A673 (cell line): ENCODE measurements at regions not wholly inside any gene's neighbourhood (a gene's known extent, or its start where the extent isn't known, plus 50 kb on each side); places are given as distances from the start of the nearest gene placed in this dataset.
"Not testable (repeated sequence)": the region's sequence is repeated elsewhere in the genome, so short reads cannot be mapped to it uniquely, and the experiment has no call there.

Experiments
- BruUV-seq: library from RNA; stranded (reverse); fragments of 400-500 nt; replicated peaks from 2 replicates; lab custom pipeline; 2021; lab: Mats Ljungman, UMichigan
- CTCF ChIA-PET: fragments of 300-600 bp; sonication (Branson Sonifier 250); formaldehyde crosslinking; loops from one replicate; lab custom pipeline; 2022; ENCODE audit warnings: antibody characterized with exemption; lab: Charles Lee
- POLR2A ChIA-PET: fragments of 300-600 bp; sonication (Branson Sonifier 250); formaldehyde crosslinking; loops from one replicate; lab custom pipeline; 2022; ENCODE audit warnings: antibody characterized with exemption; ENCODE audit not compliant: low non-redundant PET; lab: Charles Lee
- DNase-seq: peaks from one replicate; pipeline ENCODE4 v3.0.0-alpha.2; 2015; ENCODE audit warnings: low spot score
- H3K27ac ChIP-seq: fragments of 200-600 bp; sonication (generic); 2 replicates; pipeline ENCODE4 v1.5.1; 2016; ENCODE audit warnings: mixed run types, low read depth, mild to moderate bottlenecking, mixed read lengths, antibody characterized with exemption, low read length; ENCODE audit not compliant: poor library complexity, severe bottlenecking
- H3K27me3 ChIP-seq: fragments of 200-600 bp; sonication (generic); replicated peaks from 2 replicates; pipeline ENCODE4 v1.6.1; 2017; ENCODE audit warnings: mixed run types, low read depth, mild to moderate bottlenecking, mixed read lengths, antibody characterized with exemption, low read length; ENCODE audit not compliant: insufficient read depth, poor library complexity
- H3K36me3 ChIP-seq: fragments of 200-600 bp; sonication (generic); 2 replicates; pipeline ENCODE4 v1.6.1; 2016; ENCODE audit warnings: mixed run types, mild to moderate bottlenecking, mixed read lengths, antibody characterized with exemption, low read length; ENCODE audit not compliant: insufficient read depth, poor library complexity, severe bottlenecking
- H3K4me1 ChIP-seq: fragments of 200-600 bp; sonication (generic); 2 replicates; pipeline ENCODE4 v1.6.1; 2017; ENCODE audit warnings: mixed run types, mild to moderate bottlenecking, mixed read lengths, antibody characterized with exemption, low read length; ENCODE audit not compliant: insufficient read depth, poor library complexity, severe bottlenecking
- H3K4me3 ChIP-seq: fragments of 200-600 bp; sonication (generic); 2 replicates; pipeline ENCODE4 v1.5.1; 2016; ENCODE audit warnings: low read depth, mixed run types, mild to moderate bottlenecking, mixed read lengths, low read length; ENCODE audit not compliant: poor library complexity, severe bottlenecking
- H3K9me3 ChIP-seq: fragments of 200-600 bp; sonication (generic); 2 replicates; pipeline ENCODE4 v1.6.1; 2016; ENCODE audit warnings: mixed run types, low read depth, mild to moderate bottlenecking, mixed read lengths, antibody characterized with exemption, low read length; ENCODE audit not compliant: poor library complexity, severe bottlenecking
- intact Hi-C: fragments of 100-400 bp; cut with micrococcal nuclease; formaldehyde crosslinking; loops from one replicate; pipeline ENCODE4 v1.10.0; 2022; ENCODE audit not compliant: unreplicated experiment
- TF ChIP-seq, protein P1 (sequence below): fragments of 300-800, 200-600 bp; sonication (generic); conservative IDR thresholded peaks from 2 replicates; pipeline ENCODE4 v1.5.1; 2017; ENCODE audit warnings: low read depth, mild to moderate bottlenecking, antibody characterized with exemption, low read length, moderate library complexity, mixed read lengths

DNA sequence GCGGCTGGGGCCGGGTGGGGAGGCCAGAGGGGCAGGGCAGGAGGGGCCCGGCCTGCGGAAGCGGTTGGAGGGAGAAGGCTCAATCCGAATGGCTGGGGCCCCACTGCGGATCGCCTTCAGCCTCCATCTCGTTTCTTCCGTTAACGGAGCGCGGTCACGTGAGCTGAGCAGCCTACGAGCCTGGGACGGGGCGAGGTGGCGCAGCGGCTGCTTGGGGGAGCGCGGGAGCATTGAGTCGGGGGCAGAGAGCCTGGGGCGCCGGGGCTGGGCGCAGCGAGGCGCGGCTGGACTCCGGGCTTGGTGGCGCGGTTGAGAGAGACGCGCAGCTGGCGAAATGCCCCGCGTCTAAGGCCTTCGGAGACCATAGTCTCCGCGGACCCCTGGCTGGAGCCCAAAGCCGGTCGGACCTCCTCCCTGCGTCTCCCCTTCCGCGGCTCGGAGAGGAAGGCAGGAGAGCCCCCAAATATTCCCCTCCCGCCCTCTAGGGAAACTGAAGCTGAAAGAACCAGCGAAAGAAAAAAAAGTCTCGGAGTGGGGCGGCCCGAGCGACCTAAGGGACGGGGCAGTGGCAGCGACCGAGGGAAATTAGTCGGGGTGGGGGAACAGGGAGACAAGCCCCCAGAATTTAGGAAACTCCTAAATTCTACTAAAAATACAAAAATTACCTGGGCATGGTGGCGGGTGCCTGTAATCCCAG lies 94.7 kb upstream of the PLEKHM1 start:
- peak overlapping the region; percentile 83 for H3K4me3 ChIP-seq
- H3K4me1 ChIP-seq, H3K27me3 ChIP-seq, BruUV-seq, intact Hi-C loops, H3K9me3 ChIP-seq, POLR2A ChIA-PET: not testable (repeated sequence)
- TF ChIP-seq, protein P1, sequence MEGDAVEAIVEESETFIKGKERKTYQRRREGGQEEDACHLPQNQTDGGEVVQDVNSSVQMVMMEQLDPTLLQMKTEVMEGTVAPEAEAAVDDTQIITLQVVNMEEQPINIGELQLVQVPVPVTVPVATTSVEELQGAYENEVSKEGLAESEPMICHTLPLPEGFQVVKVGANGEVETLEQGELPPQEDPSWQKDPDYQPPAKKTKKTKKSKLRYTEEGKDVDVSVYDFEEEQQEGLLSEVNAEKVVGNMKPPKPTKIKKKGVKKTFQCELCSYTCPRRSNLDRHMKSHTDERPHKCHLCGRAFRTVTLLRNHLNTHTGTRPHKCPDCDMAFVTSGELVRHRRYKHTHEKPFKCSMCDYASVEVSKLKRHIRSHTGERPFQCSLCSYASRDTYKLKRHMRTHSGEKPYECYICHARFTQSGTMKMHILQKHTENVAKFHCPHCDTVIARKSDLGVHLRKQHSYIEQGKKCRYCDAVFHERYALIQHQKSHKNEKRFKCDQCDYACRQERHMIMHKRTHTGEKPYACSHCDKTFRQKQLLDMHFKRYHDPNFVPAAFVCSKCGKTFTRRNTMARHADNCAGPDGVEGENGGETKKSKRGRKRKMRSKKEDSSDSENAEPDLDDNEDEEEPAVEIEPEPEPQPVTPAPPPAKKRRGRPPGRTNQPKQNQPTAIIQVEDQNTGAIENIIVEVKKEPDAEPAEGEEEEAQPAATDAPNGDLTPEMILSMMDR, result peak; percentile 40
- H3K27ac ChIP-seq, result peak overlapping the region; percentile 82
- CTCF ChIA-PET, result interaction anchor here (1.1 kb wide), 1 partner anchor 675 kb away, joined by 3 read pairs; no protein-coding TSS in a partner anchor
- peak; percentile 71 for DNase-seq
- peaks cover 10% of the 10 kb centered on the region for H3K36me3 ChIP-seq

DNA sequence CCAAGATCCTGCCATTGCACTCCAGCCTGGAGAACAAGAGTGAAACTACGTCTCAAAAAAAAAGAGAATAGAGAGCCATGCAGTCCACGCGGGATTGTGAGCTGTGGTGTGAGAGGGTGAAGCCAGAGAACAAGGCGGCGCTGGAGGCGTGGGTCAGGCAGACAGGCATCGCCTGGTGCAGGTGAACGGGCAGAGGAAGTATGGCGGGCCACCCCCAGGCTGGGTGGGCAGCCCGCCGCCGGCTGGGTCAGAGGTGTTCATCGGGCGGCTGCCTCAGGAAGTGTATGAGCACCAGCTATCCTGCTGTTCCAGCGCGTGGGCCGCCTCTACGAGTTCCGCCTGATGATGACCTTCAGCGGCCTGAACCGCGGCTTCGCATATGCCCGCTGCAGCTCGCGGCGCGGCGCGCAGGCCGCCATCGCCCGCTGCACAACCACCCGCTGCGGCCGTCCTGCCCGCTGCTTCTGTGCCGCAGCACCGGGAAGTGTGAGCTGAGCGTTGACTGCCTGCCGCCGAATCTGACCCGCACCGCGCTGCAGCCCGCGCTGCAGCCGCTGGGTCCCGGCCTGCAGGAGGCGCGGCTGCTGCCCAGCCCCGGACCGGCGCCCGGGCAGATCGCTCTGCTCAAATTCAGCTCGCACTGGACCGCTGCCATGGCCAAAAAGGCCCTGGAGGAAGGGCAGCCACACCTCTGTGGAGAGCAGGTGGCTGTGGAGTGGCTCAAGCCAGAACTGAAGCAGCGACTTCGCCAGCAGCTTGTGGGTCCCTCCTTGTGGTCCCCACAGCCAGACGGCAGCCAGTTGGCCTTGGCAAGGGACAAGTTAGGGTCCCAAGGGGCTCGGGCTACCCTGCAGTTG lies 95.5 kb upstream of the PLEKHM1 start:
- H3K4me3 ChIP-seq, H3K27me3 ChIP-seq, intact Hi-C loops, H3K27ac ChIP-seq, BruUV-seq, DNase-seq, POLR2A ChIA-PET, H3K4me1 ChIP-seq, H3K9me3 ChIP-seq: not testable (repeated sequence)
- CTCF ChIA-PET, result interaction anchor here (1.1 kb wide), 1 partner anchor 675 kb away, joined by 3 read pairs; no protein-coding TSS in a partner anchor
- peaks cover 10% of the 10 kb centered on the region for H3K36me3 ChIP-seq

DNA sequence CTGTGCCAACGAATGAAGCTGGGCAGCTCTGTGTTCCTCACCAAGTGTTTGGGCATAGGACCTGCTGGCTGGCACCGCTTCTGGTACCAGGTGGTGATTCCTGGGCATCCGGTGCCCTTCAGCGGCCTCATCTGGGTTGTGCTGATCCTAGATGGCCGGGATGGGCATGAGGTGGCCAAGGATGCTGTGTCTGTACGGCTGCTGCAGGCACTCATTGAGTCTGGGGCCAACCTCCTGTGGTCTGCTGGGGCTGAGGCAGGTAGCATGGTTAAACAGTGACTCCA lies 96.1 kb upstream of the PLEKHM1 start:
- H3K27ac ChIP-seq, DNase-seq, H3K9me3 ChIP-seq, H3K36me3 ChIP-seq, intact Hi-C loops, CTCF ChIA-PET, H3K27me3 ChIP-seq, BruUV-seq, H3K4me1 ChIP-seq, H3K4me3 ChIP-seq, POLR2A ChIA-PET: not testable (repeated sequence)

DNA sequence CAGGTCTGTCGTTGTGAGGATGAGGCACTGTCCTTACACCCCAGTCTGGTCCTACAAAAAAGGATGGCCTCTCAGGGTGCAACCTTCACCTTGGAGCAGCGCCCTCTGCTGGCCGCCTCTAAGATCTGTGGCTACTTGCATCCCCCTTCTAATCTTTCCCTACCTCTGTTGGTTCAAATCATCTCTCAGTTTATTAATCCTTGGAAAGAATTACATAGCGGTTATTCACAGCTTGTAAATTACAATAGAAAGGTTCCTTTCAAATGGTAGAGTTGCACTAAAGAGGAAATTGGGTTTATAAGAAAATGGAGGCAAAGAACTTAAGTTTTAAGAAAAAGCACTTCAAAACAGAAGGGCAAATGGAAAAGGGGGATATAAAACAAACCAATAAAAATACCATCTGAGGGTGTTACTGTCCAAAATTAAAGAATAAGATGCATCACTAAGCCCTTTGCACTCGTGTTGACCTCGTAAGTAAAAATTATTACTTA lies 102.0 kb upstream of the PLEKHM1 start:
- H3K9me3 ChIP-seq, H3K27ac ChIP-seq, POLR2A ChIA-PET, H3K4me1 ChIP-seq, CTCF ChIA-PET, H3K27me3 ChIP-seq, intact Hi-C loops, H3K4me3 ChIP-seq, DNase-seq, BruUV-seq, H3K36me3 ChIP-seq: not testable (repeated sequence)

DNA sequence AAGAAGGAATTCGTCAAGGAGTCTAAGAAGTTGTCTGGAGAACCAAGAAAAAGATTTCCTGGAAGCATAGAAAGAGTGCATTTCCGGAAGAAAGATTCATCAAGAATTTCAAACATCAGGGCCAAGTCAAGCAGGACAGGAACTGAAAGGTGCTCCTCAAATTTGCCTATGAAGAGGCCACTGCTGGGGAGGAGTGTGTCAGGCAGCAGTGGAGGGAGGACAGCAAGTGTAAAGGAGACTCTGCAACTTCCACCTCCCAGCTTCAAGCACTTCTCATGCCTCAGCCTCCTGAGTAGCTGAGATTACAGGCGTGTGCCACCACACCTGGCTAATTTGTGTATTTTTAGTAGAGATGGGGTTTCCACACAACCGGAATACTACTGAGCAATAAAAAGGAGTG lies 105.8 kb upstream of the PLEKHM1 start:
- H3K27me3 ChIP-seq, DNase-seq, H3K4me1 ChIP-seq, BruUV-seq, H3K27ac ChIP-seq, H3K36me3 ChIP-seq, H3K9me3 ChIP-seq, POLR2A ChIA-PET, H3K4me3 ChIP-seq, intact Hi-C loops, CTCF ChIA-PET: not testable (repeated sequence)

DNA sequence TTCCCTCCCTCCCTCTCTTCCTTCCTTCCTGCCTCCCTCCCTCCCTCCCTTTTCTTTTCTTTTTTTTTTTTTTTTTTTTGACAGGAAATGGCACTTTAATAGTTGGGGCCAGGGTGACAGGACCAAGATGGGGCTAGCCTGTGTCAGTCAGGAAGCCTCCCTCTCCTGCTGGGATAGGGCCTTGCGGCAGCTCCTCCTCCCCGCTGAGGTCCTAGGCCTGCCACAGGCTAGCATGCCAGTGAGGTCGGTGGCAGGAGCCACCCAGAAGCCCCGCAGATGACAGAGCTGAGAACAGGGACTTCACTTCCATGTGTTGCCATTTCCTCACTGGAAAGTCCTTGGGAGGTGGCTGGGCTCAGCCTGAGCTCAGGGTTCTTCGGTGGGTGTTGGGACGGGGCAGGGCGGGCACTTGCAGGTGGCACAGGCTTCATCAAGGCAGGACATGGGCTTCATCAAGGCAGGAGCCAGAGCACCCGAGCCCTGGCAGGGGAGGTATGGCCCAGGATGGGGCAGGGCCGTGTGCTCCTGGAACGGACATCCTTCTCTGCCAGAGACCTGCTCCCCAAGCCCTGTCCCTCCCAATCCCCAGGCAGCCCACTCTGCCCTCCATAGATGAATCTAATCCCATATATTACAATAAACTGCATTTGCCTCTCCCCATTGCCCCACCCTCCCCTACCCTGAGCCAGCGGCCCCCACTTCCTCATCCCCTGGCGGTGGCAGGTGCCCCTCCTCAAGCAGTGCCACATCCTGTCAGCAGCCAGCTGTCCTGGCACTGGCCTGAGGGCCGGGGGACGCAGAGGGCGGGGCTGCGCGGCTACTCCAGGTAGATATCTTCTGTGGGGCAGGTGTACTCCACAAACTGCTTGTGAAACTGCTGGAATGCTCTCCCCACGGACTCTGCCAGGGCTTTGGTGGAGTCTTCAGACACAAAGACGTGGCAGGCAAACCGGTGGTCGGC lies 109.8 kb upstream of the PLEKHM1 start:
- POLR2A ChIA-PET, result not testable (repeated sequence)

More for the DNA sequence above, 109.8 kb upstream of the PLEKHM1 start:
- H3K4me1 ChIP-seq, intact Hi-C loops, H3K4me3 ChIP-seq, BruUV-seq, CTCF ChIA-PET, H3K9me3 ChIP-seq, H3K27me3 ChIP-seq, H3K27ac ChIP-seq, H3K36me3 ChIP-seq: not testable (repeated sequence)
- peak; percentile 56 for DNase-seq
